ENCODE measurements at regions not wholly inside any gene's neighbourhood (a gene's known extent, or its start where the extent isn't known, plus 50 kb on each side); places are given as distances from the start of the nearest gene placed in this dataset.
A peak's percentile ranks its signal among the peaks of the same experiment; 100 is the strongest.
"Not testable (repeated sequence)": the region's sequence is repeated elsewhere in the genome, so short reads cannot be mapped to it uniquely, and the experiment has no call there.

- no peak overlapping the region for H3K4me3 ChIP-seq (ENCODE audit: low read depth, low read length)
- no peak overlapping the region for H2BK120ac ChIP-seq (ENCODE audit: insufficient read depth, low read length, poor library complexity)
- H3K23ac ChIP-seq (ENCODE audit: low read length): no peak overlapping the region
- H2BK12ac ChIP-seq (ENCODE audit: low read length): no peak overlapping the region
- no peak overlapping the region for H2AFZ ChIP-seq (ENCODE audit: insufficient read depth, low read length, poor library complexity)
- no peaks in the 10 kb centered on the region for H3K9me3 ChIP-seq (ENCODE audit: insufficient read depth, low read depth, low read length)
- H3K9ac ChIP-seq (ENCODE audit: low read length): no peak overlapping the region
- H4K12ac ChIP-seq (ENCODE audit: low read depth, low read length): no peak overlapping the region
- H3K79me1 ChIP-seq (ENCODE audit: low read length): no peaks in the 10 kb centered on the region
- H3K18ac ChIP-seq (ENCODE audit: low read length): no peak overlapping the region
- no peaks in the 10 kb centered on the region for H3K36me3 ChIP-seq (ENCODE audit: control insufficient read depth in 1 of 2, insufficient read depth in 2 of 2, low read length in 2 of 2)
- H3K27ac ChIP-seq (ENCODE audit: low read depth, low read length): no peak overlapping the region
- H3K79me2 ChIP-seq (ENCODE audit: control insufficient read depth, insufficient read depth, low read length, poor library complexity): no peaks in the 10 kb centered on the region
- H3K4me1 ChIP-seq (ENCODE audit: control insufficient read depth in 1 of 2, insufficient read depth in 2 of 2, low read length in 2 of 2): peaks cover 0 to 3% of the 10 kb centered on the region in 2 experiments
- no peak overlapping the region for H3K4me2 ChIP-seq (ENCODE audit: low read length)
- no peak overlapping the region for H2BK5ac ChIP-seq (ENCODE audit: low read depth, low read length, poor library complexity)
- WGBS (ENCODE audit: extremely low coverage, insufficient coverage, insufficient read length): no CpG with 5 or more reads among the region's 4 CpGs
- no peaks in the 10 kb centered on the region for H3K27me3 ChIP-seq (ENCODE audit: insufficient read depth, low read length)
- no peak overlapping the region for H3K4ac ChIP-seq (ENCODE audit: low read depth, low read length)
- no peak overlapping the region for H3K14ac ChIP-seq (ENCODE audit: low read length)
- H4K91ac ChIP-seq (ENCODE audit: low read depth, low read length): no peak overlapping the region
- H2AK5ac ChIP-seq (ENCODE audit: low read length): no peak overlapping the region
- peak; percentile 74 to 79 for DNase-seq
- H4K8ac ChIP-seq (ENCODE audit: low read depth, low read length): no peak overlapping the region
Observed at GRCh38 chr2:65604246-65604645, 171.8 kb upstream of the SPRED2 start.

DNA sequence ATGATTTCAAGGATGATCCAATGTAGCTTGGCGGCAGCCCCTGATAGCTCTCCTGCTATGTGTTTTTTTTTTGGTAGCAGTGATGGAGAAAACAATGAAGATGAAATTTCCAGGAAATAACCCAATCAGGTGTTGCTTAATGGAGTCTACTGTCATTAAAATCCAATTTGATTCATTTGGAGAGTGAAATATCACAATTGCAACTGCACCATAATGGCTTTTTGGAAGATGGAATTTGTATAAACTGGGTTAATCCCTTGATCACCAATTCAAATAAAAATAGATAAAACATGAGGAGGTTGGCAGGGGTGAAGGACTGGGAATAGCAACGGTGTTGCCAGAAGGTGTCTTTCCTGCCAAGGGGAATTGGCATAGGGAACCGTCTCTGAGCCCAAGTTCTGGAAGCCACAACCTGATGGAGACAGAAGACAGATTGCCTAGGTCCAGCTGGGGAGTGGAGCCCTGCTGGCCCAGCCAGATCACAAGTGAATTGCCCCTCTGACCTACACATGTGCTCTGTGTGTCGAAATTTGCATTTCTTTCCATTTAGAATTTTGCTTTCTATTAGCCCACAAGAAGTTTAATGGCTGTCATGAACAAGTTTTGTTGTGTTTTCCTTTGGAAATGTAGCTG, 170.3 kb upstream of the SPRED2 start:
- DNase-seq: no peak

GRCh38 chr2:65600871-65601270, 168.5 kb upstream of the SPRED2 start:
- not testable (repeated sequence) for H3K23ac ChIP-seq (ENCODE audit: low read length); H3K4me1 ChIP-seq (ENCODE audit: control insufficient read depth in 1 of 2, insufficient read depth in 2 of 2, low read length in 2 of 2); H4K12ac ChIP-seq (ENCODE audit: low read depth, low read length); H2BK12ac ChIP-seq (ENCODE audit: low read length); H2BK5ac ChIP-seq (ENCODE audit: low read depth, low read length, poor library complexity); H3K27ac ChIP-seq (ENCODE audit: low read depth, low read length); H2AFZ ChIP-seq (ENCODE audit: insufficient read depth, low read length, poor library complexity); H4K91ac ChIP-seq (ENCODE audit: low read depth, low read length); H3K36me3 ChIP-seq (ENCODE audit: control insufficient read depth in 1 of 2, insufficient read depth in 2 of 2, low read length in 2 of 2); H3K14ac ChIP-seq (ENCODE audit: low read length); H2AK5ac ChIP-seq (ENCODE audit: low read length); H3K18ac ChIP-seq (ENCODE audit: low read length); H3K4me2 ChIP-seq (ENCODE audit: low read length); H3K9me3 ChIP-seq (ENCODE audit: insufficient read depth, low read depth, low read length); H2BK120ac ChIP-seq (ENCODE audit: insufficient read depth, low read length, poor library complexity); H3K9ac ChIP-seq (ENCODE audit: low read length); H3K27me3 ChIP-seq (ENCODE audit: insufficient read depth, low read length); DNase-seq; H3K79me2 ChIP-seq (ENCODE audit: control insufficient read depth, insufficient read depth, low read length, poor library complexity); H4K8ac ChIP-seq (ENCODE audit: low read depth, low read length); H3K4ac ChIP-seq (ENCODE audit: low read depth, low read length); H3K79me1 ChIP-seq (ENCODE audit: low read length); H3K4me3 ChIP-seq (ENCODE audit: low read depth, low read length)
- no CpG with 5 or more reads among the region's 33 CpGs for WGBS (ENCODE audit: extremely low coverage, insufficient coverage, insufficient read length)

More for the DNA sequence above, 170.3 kb upstream of the SPRED2 start:
- Histone ChIP-seq H3K27ac (ENCODE audit: low read depth, low read length) (no peak overlapping the region), H3K9me3 (ENCODE audit: insufficient read depth, low read depth, low read length) (no peaks in the 10 kb centered on the region), H4K8ac (ENCODE audit: low read depth, low read length) (no peak overlapping the region), H3K79me2 (ENCODE audit: control insufficient read depth, insufficient read depth, low read length, poor library complexity) (no peaks in the 10 kb centered on the region), H3K9ac (ENCODE audit: low read length) (no peak overlapping the region), H3K79me1 (ENCODE audit: low read length) (no peaks in the 10 kb centered on the region), H3K4ac (ENCODE audit: low read depth, low read length) (no peak overlapping the region), H3K4me1 (ENCODE audit: control insufficient read depth in 1 of 2, insufficient read depth in 2 of 2, low read length in 2 of 2) (peaks cover 0 to 3% of the 10 kb centered on the region in 2 experiments), H3K14ac (ENCODE audit: low read length) (no peak overlapping the region), H3K27me3 (ENCODE audit: insufficient read depth, low read length) (no peaks in the 10 kb centered on the region), H2AFZ (ENCODE audit: insufficient read depth, low read length, poor library complexity) (no peak overlapping the region), H3K36me3 (ENCODE audit: control insufficient read depth in 1 of 2, insufficient read depth in 2 of 2, low read length in 2 of 2) (no peaks in the 10 kb centered on the region), H3K18ac (ENCODE audit: low read length) (no peak overlapping the region), H3K4me3 (ENCODE audit: low read depth, low read length) (no peak overlapping the region), H3K23ac (ENCODE audit: low read length) (no peak overlapping the region), H4K91ac (ENCODE audit: low read depth, low read length) (no peak overlapping the region), H4K12ac (ENCODE audit: low read depth, low read length) (no peak overlapping the region), H2BK120ac (ENCODE audit: insufficient read depth, low read length, poor library complexity) (no peak overlapping the region), H2BK5ac (ENCODE audit: low read depth, low read length, poor library complexity) (no peak overlapping the region), H2AK5ac (ENCODE audit: low read length) (no peak overlapping the region), H3K4me2 (ENCODE audit: low read length) (no peak overlapping the region), H2BK12ac (ENCODE audit: low read length) (no peak overlapping the region)
- no CpG with 5 or more reads among the region's 4 CpGs for WGBS (ENCODE audit: extremely low coverage, insufficient coverage, insufficient read length)

GRCh38 chr2:65600351-65600750, 168.0 kb upstream of the SPRED2 start:
- no CpG with 5 or more reads among the region's 26 CpGs for WGBS (ENCODE audit: extremely low coverage, insufficient coverage, insufficient read length)
- not testable (repeated sequence) for H2BK120ac ChIP-seq (ENCODE audit: insufficient read depth, low read length, poor library complexity); H3K79me1 ChIP-seq (ENCODE audit: low read length); H2BK5ac ChIP-seq (ENCODE audit: low read depth, low read length, poor library complexity); H4K12ac ChIP-seq (ENCODE audit: low read depth, low read length); H3K27me3 ChIP-seq (ENCODE audit: insufficient read depth, low read length); H3K18ac ChIP-seq (ENCODE audit: low read length); H3K79me2 ChIP-seq (ENCODE audit: control insufficient read depth, insufficient read depth, low read length, poor library complexity); H2BK12ac ChIP-seq (ENCODE audit: low read length); H2AK5ac ChIP-seq (ENCODE audit: low read length); H3K9ac ChIP-seq (ENCODE audit: low read length); H4K8ac ChIP-seq (ENCODE audit: low read depth, low read length); DNase-seq; H3K36me3 ChIP-seq (ENCODE audit: control insufficient read depth in 1 of 2, insufficient read depth in 2 of 2, low read length in 2 of 2); H3K4me3 ChIP-seq (ENCODE audit: low read depth, low read length); H3K23ac ChIP-seq (ENCODE audit: low read length); H3K4me1 ChIP-seq (ENCODE audit: control insufficient read depth in 1 of 2, insufficient read depth in 2 of 2, low read length in 2 of 2); H3K4me2 ChIP-seq (ENCODE audit: low read length); H3K27ac ChIP-seq (ENCODE audit: low read depth, low read length); H3K4ac ChIP-seq (ENCODE audit: low read depth, low read length); H3K14ac ChIP-seq (ENCODE audit: low read length); H3K9me3 ChIP-seq (ENCODE audit: insufficient read depth, low read depth, low read length); H2AFZ ChIP-seq (ENCODE audit: insufficient read depth, low read length, poor library complexity); H4K91ac ChIP-seq (ENCODE audit: low read depth, low read length)
